ENCODE measurements at regions not wholly inside any gene's neighbourhood (a gene's known extent, or its start where the extent isn't known, plus 50 kb on each side); places are given as distances from the start of the nearest gene placed in this dataset.

GRCh38 chr6:81071121-81071520, 681.4 kb downstream of the TENT5A start:
- 9% methylated on average over 1 of the region's 1 CpG for WGBS (ENCODE audit: missing lambda C conversion rate)
- TF ChIP-seq POLR2AphosphoS2 (conservative IDR thresholded peaks at IDR 0.05; ENCODE audit: low read length) (no peak), BHLHE40 (IDR thresholded peaks at IDR 0.05; ENCODE audit: low read depth, low read length) (no peak), FOXS1 (CRISPR knock-in tag; IDR thresholded peaks at IDR 0.05) (no peak), SMC3 (IDR thresholded peaks at IDR 0.05) (no peak), KDM5A (IDR thresholded peaks at IDR 0.05) (no peak), ATOH8 (CRISPR knock-in tag; IDR thresholded peaks at IDR 0.05; ENCODE audit: low read depth) (no peak), NPAS2 (CRISPR knock-in tag; IDR thresholded peaks at IDR 0.05; ENCODE audit: borderline replicate concordance) (no peak), RARB (CRISPR knock-in tag; IDR thresholded peaks at IDR 0.05) (no peak), BCL3 (IDR thresholded peaks at IDR 0.05) (no peak), HOXB5 (CRISPR knock-in tag; IDR thresholded peaks at IDR 0.05) (no peak), EHF (CRISPR knock-in tag; IDR thresholded peaks at IDR 0.05) (no peak), HEYL (CRISPR knock-in tag; IDR thresholded peaks at IDR 0.05) (no peak), CHD4 (IDR thresholded peaks at IDR 0.05; ENCODE audit: borderline replicate concordance) (no peak)
- TF ChIP-seq, protein P1, sequence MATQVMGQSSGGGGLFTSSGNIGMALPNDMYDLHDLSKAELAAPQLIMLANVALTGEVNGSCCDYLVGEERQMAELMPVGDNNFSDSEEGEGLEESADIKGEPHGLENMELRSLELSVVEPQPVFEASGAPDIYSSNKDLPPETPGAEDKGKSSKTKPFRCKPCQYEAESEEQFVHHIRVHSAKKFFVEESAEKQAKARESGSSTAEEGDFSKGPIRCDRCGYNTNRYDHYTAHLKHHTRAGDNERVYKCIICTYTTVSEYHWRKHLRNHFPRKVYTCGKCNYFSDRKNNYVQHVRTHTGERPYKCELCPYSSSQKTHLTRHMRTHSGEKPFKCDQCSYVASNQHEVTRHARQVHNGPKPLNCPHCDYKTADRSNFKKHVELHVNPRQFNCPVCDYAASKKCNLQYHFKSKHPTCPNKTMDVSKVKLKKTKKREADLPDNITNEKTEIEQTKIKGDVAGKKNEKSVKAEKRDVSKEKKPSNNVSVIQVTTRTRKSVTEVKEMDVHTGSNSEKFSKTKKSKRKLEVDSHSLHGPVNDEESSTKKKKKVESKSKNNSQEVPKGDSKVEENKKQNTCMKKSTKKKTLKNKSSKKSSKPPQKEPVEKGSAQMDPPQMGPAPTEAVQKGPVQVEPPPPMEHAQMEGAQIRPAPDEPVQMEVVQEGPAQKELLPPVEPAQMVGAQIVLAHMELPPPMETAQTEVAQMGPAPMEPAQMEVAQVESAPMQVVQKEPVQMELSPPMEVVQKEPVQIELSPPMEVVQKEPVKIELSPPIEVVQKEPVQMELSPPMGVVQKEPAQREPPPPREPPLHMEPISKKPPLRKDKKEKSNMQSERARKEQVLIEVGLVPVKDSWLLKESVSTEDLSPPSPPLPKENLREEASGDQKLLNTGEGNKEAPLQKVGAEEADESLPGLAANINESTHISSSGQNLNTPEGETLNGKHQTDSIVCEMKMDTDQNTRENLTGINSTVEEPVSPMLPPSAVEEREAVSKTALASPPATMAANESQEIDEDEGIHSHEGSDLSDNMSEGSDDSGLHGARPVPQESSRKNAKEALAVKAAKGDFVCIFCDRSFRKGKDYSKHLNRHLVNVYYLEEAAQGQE (IDR thresholded peaks at IDR 0.05) = no peak
- TF ChIP-seq, protein P2, sequence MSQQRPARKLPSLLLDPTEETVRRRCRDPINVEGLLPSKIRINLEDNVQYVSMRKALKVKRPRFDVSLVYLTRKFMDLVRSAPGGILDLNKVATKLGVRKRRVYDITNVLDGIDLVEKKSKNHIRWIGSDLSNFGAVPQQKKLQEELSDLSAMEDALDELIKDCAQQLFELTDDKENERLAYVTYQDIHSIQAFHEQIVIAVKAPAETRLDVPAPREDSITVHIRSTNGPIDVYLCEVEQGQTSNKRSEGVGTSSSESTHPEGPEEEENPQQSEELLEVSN (IDR thresholded peaks at IDR 0.05; ENCODE audit: borderline replicate concordance, low read depth) = no peak
- Histone ChIP-seq H3K4me2 (no peak overlapping the region), H3K4me1 (no peaks in the 10 kb centered on the region), H3K27ac (no peak overlapping the region), H3K4me3 (no peak overlapping the region), H3K9me3 (no peaks in the 10 kb centered on the region)
- DNase-seq (ENCODE audit: low read depth in 1 of 2, low spot score in 1 of 2) = no peak
- no peak for ATAC-seq
- CTCF ChIA-PET = no interaction called here
- no peak for FAIRE-seq
- POLR2A ChIA-PET = no interaction called here

DNA sequence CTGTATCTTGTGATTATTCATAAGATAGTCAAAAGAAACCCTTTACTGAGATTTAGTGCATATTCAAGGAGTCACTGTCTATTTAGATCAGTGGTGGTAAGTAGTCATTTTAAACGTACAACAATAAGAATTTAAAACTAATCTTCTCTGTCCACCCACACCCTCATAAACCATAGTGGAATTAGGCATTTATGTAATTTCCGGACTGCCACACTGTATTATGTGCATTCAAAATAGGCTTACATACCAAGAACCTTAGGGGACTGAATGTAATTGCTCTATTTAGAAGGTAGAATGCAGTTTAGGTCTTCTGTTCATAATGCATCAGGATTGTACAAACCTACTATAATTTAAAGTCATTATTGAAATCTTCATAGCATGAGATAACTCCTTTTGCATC, 685.4 kb downstream of the TENT5A start:
- ChIA-PET POLR2A (no interaction called here), CTCF (no interaction called here)
- WGBS (ENCODE audit: missing lambda C conversion rate) = 11% methylated on average over 2 of the region's 2 CpGs
- TF ChIP-seq RFX5 (IDR thresholded peaks at IDR 0.05) (no peak), CBX2 (IDR thresholded peaks at IDR 0.05; ENCODE audit: borderline replicate concordance, low read depth) (no peak), ATOH8 (CRISPR knock-in tag; IDR thresholded peaks at IDR 0.05; ENCODE audit: low read depth) (no peak), BHLHE40 (IDR thresholded peaks at IDR 0.05; ENCODE audit: low read depth, low read length) (no peak), EP300 (IDR thresholded peaks at IDR 0.05) (no peak)
- DNase-seq (ENCODE audit: low read depth in 1 of 2, low spot score in 1 of 2) (no peak), FAIRE-seq (no peak), ATAC-seq (no peak)
- H3K4me2 ChIP-seq = no peak overlapping the region
- no peaks in the 10 kb centered on the region for H3K9me3 ChIP-seq
- H3K4me1 ChIP-seq = no peaks in the 10 kb centered on the region
- H3K4me3 ChIP-seq = no peak overlapping the region
- no peak overlapping the region for H3K27ac ChIP-seq
